ENCODE measurements at regions not wholly inside any gene's neighbourhood (a gene's known extent, or its start where the extent isn't known, plus 50 kb on each side); places are given as distances from the start of the nearest gene placed in this dataset.
A peak's percentile ranks its signal among the peaks of the same experiment; 100 is the strongest.
"Not testable (repeated sequence)": the region's sequence is repeated elsewhere in the genome, so short reads cannot be mapped to it uniquely, and the experiment has no call there.

GRCh38 chr9:93900971-93901861, 53.9 kb downstream of the BARX1 start:
- peak; percentile 20 for DNase-seq

GRCh38 chr9:93900436-93900819, 54.7 kb downstream of the BARX1 start:
- peak; percentile 8 for DNase-seq

- peak; percentile 17 for DNase-seq
Measured at GRCh38 chr9:93899609-93900435, 55.3 kb downstream of the BARX1 start.

GRCh38 chr9:93898502-93899426, 56.4 kb downstream of the BARX1 start:
- DNase-seq: peak; percentile 30

GRCh38 chr9:93898026-93898425, 57.1 kb downstream of the BARX1 start:
- peak; percentile 29 for DNase-seq

- peak; percentile 21 for DNase-seq
Measured at GRCh38 chr9:93897075-93897970, 57.8 kb downstream of the BARX1 start.

- DNase-seq: peak; percentile 8
Measured at GRCh38 chr9:93896496-93897033, 58.6 kb downstream of the BARX1 start.

GRCh38 chr9:93896093-93896492, 59.1 kb downstream of the BARX1 start:
- no peak for DNase-seq

- DNase-seq: no peak
Measured at GRCh38 chr9:93895535-93895934, 59.6 kb downstream of the BARX1 start.

- DNase-seq: no peak
Measured at GRCh38 chr9:93894691-93895079, 60.5 kb downstream of the BARX1 start.

- DNase-seq: no peak
Measured at GRCh38 chr9:93893899-93894690, 61.1 kb downstream of the BARX1 start.

- no peak for DNase-seq
Measured at GRCh38 chr9:93893194-93893593, 62.0 kb downstream of the BARX1 start.

GRCh38 chr9:93892748-93893147, 62.4 kb downstream of the BARX1 start:
- no peak for DNase-seq

- no peak for DNase-seq
Measured at GRCh38 chr9:93891549-93892310, 63.4 kb downstream of the BARX1 start.

GRCh38 chr9:93891050-93891449, 64.1 kb downstream of the BARX1 start:
- no peak for DNase-seq

GRCh38 chr9:93890436-93890935, 64.7 kb downstream of the BARX1 start:
- DNase-seq: no peak

- DNase-seq: no peak
Measured at GRCh38 chr9:93886911-93887310, 68.2 kb downstream of the BARX1 start.

- no peak for DNase-seq
Measured at GRCh38 chr9:93884808-93885207, 70.3 kb downstream of the BARX1 start.

GRCh38 chr9:93879662-93880407, 75.3 kb downstream of the BARX1 start:
- not testable (repeated sequence) for DNase-seq

Measured in activated CD4-positive, CD25-positive, alpha-beta regulatory T cell treated with anti-CD3 and anti-CD28 coated beads, Interleukin-2, amount 50 U/mL, for 72 hours (primary cell).